A673 (cell line): ENCODE measurements at regions not wholly inside any gene's neighbourhood (a gene's known extent, or its start where the extent isn't known, plus 50 kb on each side); places are given as distances from the start of the nearest gene placed in this dataset.

ENCODE experiments used
- CTCF ChIP-seq: fragments of 300-800, 200-600 bp; sonication (generic); conservative IDR thresholded peaks from 2 replicates; pipeline ENCODE4 v1.5.1; 2017; ENCODE audit warnings: low read depth, mild to moderate bottlenecking, antibody characterized with exemption, low read length, moderate library complexity, mixed read lengths
- EZH2 ChIP-seq: fragments of 200-600 bp; sonication (generic); IDR thresholded peaks from 2 replicates; pipeline ENCODE4 v1.6.1; 2017; ENCODE audit warnings: borderline replicate concordance, low read depth, mild to moderate bottlenecking, mixed read lengths, antibody characterized with exemption, low read length; ENCODE audit not compliant: poor library complexity, severe bottlenecking

- TF ChIP-seq CTCF = no peak
- no peak for TF ChIP-seq EZH2
Observed at GRCh38 chr6:88311561-88311960, 145.4 kb upstream of the CNR1 start.
